ENCODE measurements at regions not wholly inside any gene's neighbourhood (a gene's known extent, or its start where the extent isn't known, plus 50 kb on each side); places are given as distances from the start of the nearest gene placed in this dataset.

DNA sequence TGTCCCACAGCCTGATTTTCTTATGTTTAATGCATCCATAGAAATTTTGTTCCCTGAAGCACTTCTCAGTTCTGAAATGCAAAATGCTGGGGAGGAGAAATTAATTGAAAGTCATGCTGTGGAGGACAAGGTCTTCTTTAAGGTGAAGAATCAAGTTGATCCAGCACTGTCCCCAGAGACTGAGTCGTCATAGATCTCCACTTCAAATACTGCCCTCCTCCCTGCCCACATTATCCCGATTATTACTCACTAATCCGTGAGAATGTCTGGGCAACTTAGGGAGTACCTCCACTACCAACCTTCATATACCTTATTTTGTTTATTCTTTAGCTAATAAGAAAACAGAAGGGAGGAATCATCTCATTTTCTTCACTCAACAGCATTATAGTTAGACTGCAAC is 70.0 kb upstream of the FMN2 start:
- H3K4me1 ChIP-seq (ENCODE audit: control insufficient read depth, extremely low read depth, insufficient read depth, low read length) = no peaks in the 10 kb centered on the region
- no peaks in the 10 kb centered on the region for H3K9me1 ChIP-seq (ENCODE audit: control insufficient read depth, extremely low read depth, insufficient read depth, low read length)
- DNase-seq (ENCODE audit: low read depth, low spot score) (no peak), FAIRE-seq (no peak)
- no peak overlapping the region for H3K27ac ChIP-seq (ENCODE audit: control insufficient read depth, insufficient read depth, low read length)
- H3K4me3 ChIP-seq (ENCODE audit: control insufficient read depth in 2 of 3, extremely low read depth in 1 of 3, insufficient read depth in 2 of 3, low read depth in 1 of 3, low read length in 3 of 3) = no peak overlapping the region
- H3K79me2 ChIP-seq (ENCODE audit: control insufficient read depth, insufficient read depth, low read length) = no peaks in the 10 kb centered on the region
- H3K27me3 ChIP-seq (ENCODE audit: control insufficient read depth, extremely low read depth, insufficient read depth, low read length) = no peaks in the 10 kb centered on the region
- no peak overlapping the region for H3K9ac ChIP-seq (ENCODE audit: control insufficient read depth, extremely low read depth, insufficient read depth, low read length)
- no peaks in the 10 kb centered on the region for H4K20me1 ChIP-seq (ENCODE audit: control insufficient read depth, extremely low read depth, insufficient read depth, low read length)
- dilution Hi-C loops (cut with MboI; ENCODE audit: extremely low pct_ligation_motif_present, low sequenced_read_pairs) = no loop called here
- H3K36me3 ChIP-seq (ENCODE audit: control insufficient read depth in 2 of 2, extremely low read depth in 1 of 2, insufficient read depth in 2 of 2, low read length in 2 of 2) = no peaks in the 10 kb centered on the region
- no peak overlapping the region for H2AFZ ChIP-seq (ENCODE audit: control insufficient read depth, low read length)
- no peak overlapping the region for H3K4me2 ChIP-seq (ENCODE audit: control insufficient read depth, extremely low read depth, insufficient read depth, low read depth, low read length)
- H3K9me3 ChIP-seq (ENCODE audit: control insufficient read depth, low read depth, low read length) = no peaks in the 10 kb centered on the region
- TF ChIP-seq, protein P1, sequence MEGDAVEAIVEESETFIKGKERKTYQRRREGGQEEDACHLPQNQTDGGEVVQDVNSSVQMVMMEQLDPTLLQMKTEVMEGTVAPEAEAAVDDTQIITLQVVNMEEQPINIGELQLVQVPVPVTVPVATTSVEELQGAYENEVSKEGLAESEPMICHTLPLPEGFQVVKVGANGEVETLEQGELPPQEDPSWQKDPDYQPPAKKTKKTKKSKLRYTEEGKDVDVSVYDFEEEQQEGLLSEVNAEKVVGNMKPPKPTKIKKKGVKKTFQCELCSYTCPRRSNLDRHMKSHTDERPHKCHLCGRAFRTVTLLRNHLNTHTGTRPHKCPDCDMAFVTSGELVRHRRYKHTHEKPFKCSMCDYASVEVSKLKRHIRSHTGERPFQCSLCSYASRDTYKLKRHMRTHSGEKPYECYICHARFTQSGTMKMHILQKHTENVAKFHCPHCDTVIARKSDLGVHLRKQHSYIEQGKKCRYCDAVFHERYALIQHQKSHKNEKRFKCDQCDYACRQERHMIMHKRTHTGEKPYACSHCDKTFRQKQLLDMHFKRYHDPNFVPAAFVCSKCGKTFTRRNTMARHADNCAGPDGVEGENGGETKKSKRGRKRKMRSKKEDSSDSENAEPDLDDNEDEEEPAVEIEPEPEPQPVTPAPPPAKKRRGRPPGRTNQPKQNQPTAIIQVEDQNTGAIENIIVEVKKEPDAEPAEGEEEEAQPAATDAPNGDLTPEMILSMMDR (optimal IDR thresholded peaks at IDR 0.05 in 1 of 3, IDR thresholded peaks at IDR 0.05 in 1 of 3, conservative IDR thresholded peaks at IDR 0.05 in 1 of 3; ENCODE audit: extremely low read depth in 1 of 3, insufficient read depth in 2 of 3, low read length in 3 of 3) = no peak
- no peak for TF ChIP-seq EZH2 (IDR thresholded peaks at IDR 0.05; ENCODE audit: low read length)

DNA sequence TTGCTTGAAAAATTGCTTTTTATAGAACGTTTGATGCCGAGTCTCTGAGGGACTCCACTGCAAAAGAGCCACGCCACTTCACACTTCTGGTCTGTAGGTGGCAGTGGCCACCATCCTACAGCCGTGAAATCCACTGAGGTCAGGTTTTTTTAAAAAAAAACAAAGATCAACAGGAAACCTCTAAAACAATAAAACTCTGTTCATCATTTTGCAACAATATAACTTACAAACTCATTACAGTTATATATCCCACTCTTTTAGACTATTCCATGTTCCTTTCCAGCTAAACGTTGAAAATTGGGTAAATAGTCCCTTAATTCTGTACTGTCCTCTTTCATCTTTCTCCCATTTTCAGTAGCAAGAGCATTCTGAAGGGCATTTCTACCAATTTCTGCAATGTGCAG is 64.6 kb upstream of the FMN2 start:
- Histone ChIP-seq H4K20me1 (ENCODE audit: control insufficient read depth, extremely low read depth, insufficient read depth, low read length) (no peaks in the 10 kb centered on the region), H3K4me2 (ENCODE audit: control insufficient read depth, extremely low read depth, insufficient read depth, low read depth, low read length) (no peak overlapping the region), H3K36me3 (ENCODE audit: control insufficient read depth in 2 of 2, extremely low read depth in 1 of 2, insufficient read depth in 2 of 2, low read length in 2 of 2) (no peaks in the 10 kb centered on the region), H3K9me1 (ENCODE audit: control insufficient read depth, extremely low read depth, insufficient read depth, low read length) (no peaks in the 10 kb centered on the region), H3K9me3 (ENCODE audit: control insufficient read depth, low read depth, low read length) (no peaks in the 10 kb centered on the region), H3K4me3 (ENCODE audit: control insufficient read depth in 2 of 3, extremely low read depth in 1 of 3, insufficient read depth in 2 of 3, low read depth in 1 of 3, low read length in 3 of 3) (no peak overlapping the region), H3K9ac (ENCODE audit: control insufficient read depth, extremely low read depth, insufficient read depth, low read length) (no peak overlapping the region), H3K27me3 (ENCODE audit: control insufficient read depth, extremely low read depth, insufficient read depth, low read length) (no peaks in the 10 kb centered on the region), H3K79me2 (ENCODE audit: control insufficient read depth, insufficient read depth, low read length) (no peaks in the 10 kb centered on the region), H3K4me1 (ENCODE audit: control insufficient read depth, extremely low read depth, insufficient read depth, low read length) (no peaks in the 10 kb centered on the region), H2AFZ (ENCODE audit: control insufficient read depth, low read length) (no peak overlapping the region), H3K27ac (ENCODE audit: control insufficient read depth, insufficient read depth, low read length) (no peak overlapping the region)
- TF ChIP-seq EZH2 (IDR thresholded peaks at IDR 0.05; ENCODE audit: low read length) = no peak
- TF ChIP-seq, protein P1 (optimal IDR thresholded peaks at IDR 0.05 in 1 of 3, IDR thresholded peaks at IDR 0.05 in 1 of 3, conservative IDR thresholded peaks at IDR 0.05 in 1 of 3; ENCODE audit: extremely low read depth in 1 of 3, insufficient read depth in 2 of 3, low read length in 3 of 3) = peak; percentile 36 to 59 (median 40)
- no peak for DNase-seq (ENCODE audit: low read depth, low spot score)
- dilution Hi-C loops (cut with MboI; ENCODE audit: extremely low pct_ligation_motif_present, low sequenced_read_pairs) = no loop called here
- no peak for FAIRE-seq

Data from keratinocyte (primary cell).